ENCODE measurements at regions not wholly inside any gene's neighbourhood (a gene's known extent, or its start where the extent isn't known, plus 50 kb on each side); places are given as distances from the start of the nearest gene placed in this dataset.

DNA sequence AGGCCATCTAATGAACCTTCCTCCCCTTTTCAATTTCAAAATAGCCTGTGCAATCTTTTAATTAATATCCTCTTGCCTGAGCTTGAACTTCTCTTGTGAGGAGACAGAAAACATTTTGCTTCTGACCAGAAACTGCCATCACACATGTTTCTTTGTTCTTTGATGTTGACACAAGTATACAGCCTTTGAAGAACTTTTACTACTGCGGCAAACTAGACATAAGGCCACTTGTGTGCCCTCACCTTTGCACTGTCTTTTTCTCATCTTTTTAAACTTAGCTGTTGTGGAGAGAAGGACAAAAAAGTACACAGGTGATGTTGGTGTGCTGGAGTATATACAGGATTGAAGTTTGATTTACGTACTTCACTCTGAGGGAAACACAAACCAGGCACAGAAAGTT is 116.3 kb upstream of the C1GALT1C1 start:
- H3K27me3 ChIP-seq (replicated peaks in 2 of 5; ENCODE audit: control insufficient read depth in 4 of 5, insufficient read depth in 5 of 5, low read length in 4 of 5): no peaks in the 10 kb centered on the region
- H3K36me3 ChIP-seq (ENCODE audit: control insufficient read depth in 4 of 4, insufficient read depth in 4 of 4, low read length in 3 of 4): no peaks in the 10 kb centered on the region
- ChIA-PET POLR2A (no interaction called here), CTCF (no interaction called here)
- H3K4me3 ChIP-seq (ENCODE audit: control insufficient read depth in 1 of 7, extremely low read depth in 1 of 7, insufficient read depth in 4 of 7, low read depth in 2 of 7, low read length in 6 of 7): no peak overlapping the region
- H3K9me3 ChIP-seq (ENCODE audit: control extremely low read depth in 1 of 5, control insufficient read depth in 4 of 5, insufficient read depth in 2 of 5, low read depth in 1 of 5, low read length in 4 of 5): peaks cover 0 to 2% (median 0%) of the 10 kb centered on the region in 5 experiments
- 88% methylated on average over 1 of the region's 2 CpGs for WGBS (ENCODE audit: insufficient coverage)
- no peak for DNase-seq
- peaks cover 9 to 21% (median 15%) of the 10 kb centered on the region in 4 experiments for H3K4me1 ChIP-seq (ENCODE audit: control extremely low read depth in 1 of 4, control insufficient read depth in 4 of 4, insufficient read depth in 4 of 4, low read length in 3 of 4)
- no peak overlapping the region for H3K27ac ChIP-seq (ENCODE audit: insufficient read depth in 1 of 2, low read depth in 1 of 2, low read length in 2 of 2, poor library complexity in 1 of 2, severe bottlenecking in 2 of 2)

DNA sequence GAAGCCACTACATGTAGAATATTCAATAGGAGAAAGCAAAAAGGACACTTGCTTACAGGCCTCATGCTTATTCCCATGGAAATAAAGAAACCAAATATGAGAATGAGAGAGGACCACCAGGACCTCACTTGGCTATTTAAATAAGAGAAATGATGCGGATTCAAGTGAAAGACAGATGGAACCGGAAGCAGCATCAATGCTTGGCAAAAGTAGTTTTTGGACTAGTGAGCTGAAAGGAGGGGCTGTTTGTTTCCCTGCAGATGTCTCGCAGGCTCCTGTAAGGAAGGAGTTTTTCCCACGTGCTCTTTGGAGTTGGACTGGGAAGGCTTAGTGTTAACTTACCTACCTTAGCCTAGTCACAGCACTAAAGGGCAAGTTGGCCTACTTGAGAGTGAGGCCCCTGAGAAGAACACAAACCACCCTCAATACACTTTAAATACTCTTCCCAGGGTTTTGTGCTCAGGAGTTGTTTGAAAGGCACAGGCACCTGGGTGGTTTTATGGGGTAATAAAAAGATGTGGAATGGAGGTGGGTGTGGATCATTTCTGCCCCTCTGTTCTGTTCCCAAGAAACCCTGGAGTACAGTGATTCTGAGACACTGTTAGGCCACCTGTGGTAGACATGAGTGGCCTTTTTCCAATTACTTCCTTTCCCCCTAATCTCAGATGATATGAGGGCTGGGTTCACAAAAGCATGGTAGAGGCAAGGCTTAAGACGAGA is 113.3 kb upstream of the C1GALT1C1 start:
- H3K27me3 ChIP-seq (replicated peaks in 2 of 5; ENCODE audit: control insufficient read depth in 4 of 5, insufficient read depth in 5 of 5, low read length in 4 of 5): no peaks in the 10 kb centered on the region
- 85% methylated on average over 3 of the region's 5 CpGs for WGBS (ENCODE audit: insufficient coverage)
- peaks cover 0 to 3% (median 1%) of the 10 kb centered on the region in 4 experiments for H3K4me1 ChIP-seq (ENCODE audit: control extremely low read depth in 1 of 4, control insufficient read depth in 4 of 4, insufficient read depth in 4 of 4, low read length in 3 of 4)
- no peak overlapping the region for H3K4me3 ChIP-seq (ENCODE audit: control insufficient read depth in 1 of 7, extremely low read depth in 1 of 7, insufficient read depth in 4 of 7, low read depth in 2 of 7, low read length in 6 of 7)
- H3K9me3 ChIP-seq (ENCODE audit: control extremely low read depth in 1 of 5, control insufficient read depth in 4 of 5, insufficient read depth in 2 of 5, low read depth in 1 of 5, low read length in 4 of 5): peaks cover 0 to 2% (median 0%) of the 10 kb centered on the region in 5 experiments
- ChIA-PET POLR2A (no interaction called here), CTCF (no interaction called here)
- H3K36me3 ChIP-seq (ENCODE audit: control insufficient read depth in 4 of 4, insufficient read depth in 4 of 4, low read length in 3 of 4): no peaks in the 10 kb centered on the region
- DNase-seq: no peak
- H3K27ac ChIP-seq (ENCODE audit: insufficient read depth in 1 of 2, low read depth in 1 of 2, low read length in 2 of 2, poor library complexity in 1 of 2, severe bottlenecking in 2 of 2): no peak overlapping the region

- Histone ChIP-seq H3K27ac (ENCODE audit: insufficient read depth in 1 of 2, low read depth in 1 of 2, low read length in 2 of 2, poor library complexity in 1 of 2, severe bottlenecking in 2 of 2) (no peak overlapping the region), H3K27me3 (replicated peaks in 2 of 5; ENCODE audit: control insufficient read depth in 4 of 5, insufficient read depth in 5 of 5, low read length in 4 of 5) (no peaks in the 10 kb centered on the region), H3K36me3 (ENCODE audit: control insufficient read depth in 4 of 4, insufficient read depth in 4 of 4, low read length in 3 of 4) (no peaks in the 10 kb centered on the region), H3K4me1 (ENCODE audit: control extremely low read depth in 1 of 4, control insufficient read depth in 4 of 4, insufficient read depth in 4 of 4, low read length in 3 of 4) (peaks cover 0 to 3% (median 1%) of the 10 kb centered on the region in 4 experiments), H3K9me3 (ENCODE audit: control extremely low read depth in 1 of 5, control insufficient read depth in 4 of 5, insufficient read depth in 2 of 5, low read depth in 1 of 5, low read length in 4 of 5) (peaks cover 0 to 2% (median 0%) of the 10 kb centered on the region in 5 experiments), H3K4me3 (ENCODE audit: control insufficient read depth in 1 of 7, extremely low read depth in 1 of 7, insufficient read depth in 4 of 7, low read depth in 2 of 7, low read length in 6 of 7) (no peak overlapping the region)
- POLR2A ChIA-PET: no interaction called here
- WGBS (ENCODE audit: insufficient coverage): 100% methylated on average over 2 of the region's 3 CpGs
- no peak for DNase-seq
- CTCF ChIA-PET: interaction anchor here (0.9 kb wide), 1 partner anchor 12 kb away, joined by 4 read pairs; no protein-coding TSS in a partner anchor
Measured at GRCh38 chrX:120741452-120741851, 111.6 kb upstream of the C1GALT1C1 start.

GRCh38 chrX:120740072-120740471 is 110.2 kb upstream of the C1GALT1C1 start:
- Histone ChIP-seq H3K9me3 (ENCODE audit: control extremely low read depth in 1 of 5, control insufficient read depth in 4 of 5, insufficient read depth in 2 of 5, low read depth in 1 of 5, low read length in 4 of 5) (peaks cover 0 to 2% (median 0%) of the 10 kb centered on the region in 5 experiments), H3K4me1 (ENCODE audit: control extremely low read depth in 1 of 4, control insufficient read depth in 4 of 4, insufficient read depth in 4 of 4, low read length in 3 of 4) (peaks cover 0 to 4% (median 3%) of the 10 kb centered on the region in 4 experiments), H3K27ac (ENCODE audit: insufficient read depth in 1 of 2, low read depth in 1 of 2, low read length in 2 of 2, poor library complexity in 1 of 2, severe bottlenecking in 2 of 2) (no peak overlapping the region), H3K27me3 (replicated peaks in 2 of 5; ENCODE audit: control insufficient read depth in 4 of 5, insufficient read depth in 5 of 5, low read length in 4 of 5) (no peaks in the 10 kb centered on the region), H3K36me3 (ENCODE audit: control insufficient read depth in 4 of 4, insufficient read depth in 4 of 4, low read length in 3 of 4) (no peaks in the 10 kb centered on the region), H3K4me3 (ENCODE audit: control insufficient read depth in 1 of 7, extremely low read depth in 1 of 7, insufficient read depth in 4 of 7, low read depth in 2 of 7, low read length in 6 of 7) (no peak overlapping the region)
- WGBS (ENCODE audit: insufficient coverage): 92% methylated on average over 1 of the region's 2 CpGs
- ChIA-PET POLR2A (no interaction called here), CTCF (interaction anchor here (0.9 kb wide), 1 partner anchor 9 kb away, joined by 3 read pairs; no protein-coding TSS in a partner anchor)
- no peak for DNase-seq

DNA sequence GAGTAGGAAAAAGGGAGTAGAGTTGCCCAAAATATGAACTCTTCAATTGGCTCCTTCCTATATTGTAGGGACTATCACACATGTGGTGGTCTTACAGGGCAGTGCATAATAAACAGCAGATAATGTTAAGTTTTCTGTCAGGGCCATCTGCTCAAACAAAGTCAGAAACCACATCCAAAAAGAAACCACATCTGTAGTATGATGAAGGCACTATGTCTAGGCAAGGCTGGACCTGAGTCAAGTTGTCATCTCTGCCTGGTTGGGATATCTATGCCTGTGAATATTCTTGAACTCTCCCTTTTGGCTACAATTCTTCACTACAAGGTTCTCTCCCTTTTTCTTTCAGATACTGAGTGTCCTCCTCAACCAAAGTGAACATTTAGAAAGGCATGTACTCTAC is 109.4 kb upstream of the C1GALT1C1 start:
- no peak overlapping the region for H3K4me3 ChIP-seq (ENCODE audit: control insufficient read depth in 1 of 7, extremely low read depth in 1 of 7, insufficient read depth in 4 of 7, low read depth in 2 of 7, low read length in 6 of 7)
- POLR2A ChIA-PET: no interaction called here
- H3K27me3 ChIP-seq (replicated peaks in 2 of 5; ENCODE audit: control insufficient read depth in 4 of 5, insufficient read depth in 5 of 5, low read length in 4 of 5): no peaks in the 10 kb centered on the region
- H3K27ac ChIP-seq (ENCODE audit: insufficient read depth in 1 of 2, low read depth in 1 of 2, low read length in 2 of 2, poor library complexity in 1 of 2, severe bottlenecking in 2 of 2): no peak overlapping the region
- DNase-seq: no peak
- CTCF ChIA-PET: no interaction called here
- H3K36me3 ChIP-seq (ENCODE audit: control insufficient read depth in 4 of 4, insufficient read depth in 4 of 4, low read length in 3 of 4): no peaks in the 10 kb centered on the region
- peaks cover 0 to 11% (median 7%) of the 10 kb centered on the region in 4 experiments for H3K4me1 ChIP-seq (ENCODE audit: control extremely low read depth in 1 of 4, control insufficient read depth in 4 of 4, insufficient read depth in 4 of 4, low read length in 3 of 4)
- no peaks in the 10 kb centered on the region for H3K9me3 ChIP-seq (ENCODE audit: control extremely low read depth in 1 of 5, control insufficient read depth in 4 of 5, insufficient read depth in 2 of 5, low read depth in 1 of 5, low read length in 4 of 5)

GRCh38 chrX:120736989-120737388 is 107.1 kb upstream of the C1GALT1C1 start:
- no peak for DNase-seq
- no peak overlapping the region for H3K27ac ChIP-seq (ENCODE audit: insufficient read depth in 1 of 2, low read depth in 1 of 2, low read length in 2 of 2, poor library complexity in 1 of 2, severe bottlenecking in 2 of 2)
- WGBS (ENCODE audit: insufficient coverage): 80% methylated on average over 1 of the region's 1 CpG
- peaks cover 0 to 11% (median 7%) of the 10 kb centered on the region in 4 experiments for H3K4me1 ChIP-seq (ENCODE audit: control extremely low read depth in 1 of 4, control insufficient read depth in 4 of 4, insufficient read depth in 4 of 4, low read length in 3 of 4)
- H3K27me3 ChIP-seq (replicated peaks in 2 of 5; ENCODE audit: control insufficient read depth in 4 of 5, insufficient read depth in 5 of 5, low read length in 4 of 5): no peaks in the 10 kb centered on the region
- POLR2A ChIA-PET: no interaction called here
- H3K36me3 ChIP-seq (ENCODE audit: control insufficient read depth in 4 of 4, insufficient read depth in 4 of 4, low read length in 3 of 4): no peaks in the 10 kb centered on the region
- peaks cover 0 to 2% (median 0%) of the 10 kb centered on the region in 5 experiments for H3K9me3 ChIP-seq (ENCODE audit: control extremely low read depth in 1 of 5, control insufficient read depth in 4 of 5, insufficient read depth in 2 of 5, low read depth in 1 of 5, low read length in 4 of 5)
- H3K4me3 ChIP-seq (ENCODE audit: control insufficient read depth in 1 of 7, extremely low read depth in 1 of 7, insufficient read depth in 4 of 7, low read depth in 2 of 7, low read length in 6 of 7): no peak overlapping the region
- CTCF ChIA-PET: no interaction called here

GRCh38 chrX:120735966-120736365 is 106.1 kb upstream of the C1GALT1C1 start:
- ChIA-PET CTCF (no interaction called here), POLR2A (no interaction called here)
- WGBS (ENCODE audit: insufficient coverage): no CpG with 5 or more reads among the region's 2 CpGs
- peaks cover 0 to 2% (median 0%) of the 10 kb centered on the region in 5 experiments for H3K9me3 ChIP-seq (ENCODE audit: control extremely low read depth in 1 of 5, control insufficient read depth in 4 of 5, insufficient read depth in 2 of 5, low read depth in 1 of 5, low read length in 4 of 5)
- H3K27me3 ChIP-seq (replicated peaks in 2 of 5; ENCODE audit: control insufficient read depth in 4 of 5, insufficient read depth in 5 of 5, low read length in 4 of 5): no peaks in the 10 kb centered on the region
- no peaks in the 10 kb centered on the region for H3K36me3 ChIP-seq (ENCODE audit: control insufficient read depth in 4 of 4, insufficient read depth in 4 of 4, low read length in 3 of 4)
- peaks cover 0 to 11% (median 7%) of the 10 kb centered on the region in 4 experiments for H3K4me1 ChIP-seq (ENCODE audit: control extremely low read depth in 1 of 4, control insufficient read depth in 4 of 4, insufficient read depth in 4 of 4, low read length in 3 of 4)
- H3K4me3 ChIP-seq (ENCODE audit: control insufficient read depth in 1 of 7, extremely low read depth in 1 of 7, insufficient read depth in 4 of 7, low read depth in 2 of 7, low read length in 6 of 7): no peak overlapping the region
- H3K27ac ChIP-seq (ENCODE audit: insufficient read depth in 1 of 2, low read depth in 1 of 2, low read length in 2 of 2, poor library complexity in 1 of 2, severe bottlenecking in 2 of 2): no peak overlapping the region
- DNase-seq: no peak
